ENCODE measurements at regions not wholly inside any gene's neighbourhood (a gene's known extent, or its start where the extent isn't known, plus 50 kb on each side); places are given as distances from the start of the nearest gene placed in this dataset.

DNA sequence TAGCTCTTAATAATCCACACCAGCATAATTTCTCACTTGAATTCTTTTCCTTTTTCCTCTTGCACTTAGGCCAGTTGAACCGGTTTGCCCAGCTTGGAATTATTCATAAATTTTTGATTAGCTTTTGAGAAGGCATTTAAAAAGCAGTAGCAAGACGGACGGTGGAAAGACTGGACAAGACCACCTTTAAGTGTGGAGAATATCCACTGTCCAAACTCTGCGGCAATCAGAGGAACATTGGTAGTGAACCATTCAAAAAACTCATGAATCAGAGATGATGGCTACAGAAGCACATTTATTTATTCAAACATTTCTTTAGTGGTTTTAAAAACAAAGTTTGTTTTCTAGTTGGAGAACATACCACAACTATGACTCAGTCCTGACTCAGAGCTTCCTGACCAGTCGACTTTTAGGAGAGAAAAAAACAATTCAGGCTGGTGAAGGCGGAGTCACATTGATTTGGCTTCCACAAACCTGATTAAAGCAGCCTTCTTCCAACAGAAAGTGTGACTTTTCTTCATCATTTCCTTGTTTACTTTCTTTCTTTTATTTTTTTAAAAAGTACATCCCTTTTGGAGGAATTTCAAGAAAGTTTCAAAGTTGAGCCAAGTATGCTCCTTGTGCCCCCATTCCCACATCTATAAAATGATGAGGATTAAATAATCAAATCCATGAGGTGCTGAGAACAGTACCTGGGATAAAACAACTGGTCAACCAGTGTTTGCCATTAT is 128.8 kb downstream of the ADSS2 start:
- Histone ChIP-seq H3K79me2 (ENCODE audit: insufficient read depth, low read length) (no peaks in the 10 kb centered on the region), H3K4me2 (ENCODE audit: insufficient read depth, low read length) (peak overlapping the region; percentile 69), H2AFZ (ENCODE audit: low read length) (no peak overlapping the region), H3K27me3 (ENCODE audit: insufficient read depth, low read length) (no peaks in the 10 kb centered on the region), H3K4me1 (ENCODE audit: insufficient read depth, low read length) (peaks cover 23% of the 10 kb centered on the region), H3K27ac (ENCODE audit: low read depth, low read length) (peak overlapping the region; percentile 70), H3K36me3 (ENCODE audit: insufficient read depth, low read length) (no peaks in the 10 kb centered on the region), H3K4me3 (ENCODE audit: insufficient read depth, low read length) (peak overlapping the region; percentile 21), H3K9me3 (ENCODE audit: low read depth, low read length) (no peaks in the 10 kb centered on the region), H4K20me1 (ENCODE audit: insufficient read depth, low read length) (no peaks in the 10 kb centered on the region)
- DNase-seq (ENCODE audit: insufficient read length, low spot score, missing footprints) = peak; percentile 84
- TF ChIP-seq, protein P1, sequence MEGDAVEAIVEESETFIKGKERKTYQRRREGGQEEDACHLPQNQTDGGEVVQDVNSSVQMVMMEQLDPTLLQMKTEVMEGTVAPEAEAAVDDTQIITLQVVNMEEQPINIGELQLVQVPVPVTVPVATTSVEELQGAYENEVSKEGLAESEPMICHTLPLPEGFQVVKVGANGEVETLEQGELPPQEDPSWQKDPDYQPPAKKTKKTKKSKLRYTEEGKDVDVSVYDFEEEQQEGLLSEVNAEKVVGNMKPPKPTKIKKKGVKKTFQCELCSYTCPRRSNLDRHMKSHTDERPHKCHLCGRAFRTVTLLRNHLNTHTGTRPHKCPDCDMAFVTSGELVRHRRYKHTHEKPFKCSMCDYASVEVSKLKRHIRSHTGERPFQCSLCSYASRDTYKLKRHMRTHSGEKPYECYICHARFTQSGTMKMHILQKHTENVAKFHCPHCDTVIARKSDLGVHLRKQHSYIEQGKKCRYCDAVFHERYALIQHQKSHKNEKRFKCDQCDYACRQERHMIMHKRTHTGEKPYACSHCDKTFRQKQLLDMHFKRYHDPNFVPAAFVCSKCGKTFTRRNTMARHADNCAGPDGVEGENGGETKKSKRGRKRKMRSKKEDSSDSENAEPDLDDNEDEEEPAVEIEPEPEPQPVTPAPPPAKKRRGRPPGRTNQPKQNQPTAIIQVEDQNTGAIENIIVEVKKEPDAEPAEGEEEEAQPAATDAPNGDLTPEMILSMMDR (IDR thresholded peaks at IDR 0.05; ENCODE audit: extremely low read depth, low read depth, low read length) = no peak

DNA sequence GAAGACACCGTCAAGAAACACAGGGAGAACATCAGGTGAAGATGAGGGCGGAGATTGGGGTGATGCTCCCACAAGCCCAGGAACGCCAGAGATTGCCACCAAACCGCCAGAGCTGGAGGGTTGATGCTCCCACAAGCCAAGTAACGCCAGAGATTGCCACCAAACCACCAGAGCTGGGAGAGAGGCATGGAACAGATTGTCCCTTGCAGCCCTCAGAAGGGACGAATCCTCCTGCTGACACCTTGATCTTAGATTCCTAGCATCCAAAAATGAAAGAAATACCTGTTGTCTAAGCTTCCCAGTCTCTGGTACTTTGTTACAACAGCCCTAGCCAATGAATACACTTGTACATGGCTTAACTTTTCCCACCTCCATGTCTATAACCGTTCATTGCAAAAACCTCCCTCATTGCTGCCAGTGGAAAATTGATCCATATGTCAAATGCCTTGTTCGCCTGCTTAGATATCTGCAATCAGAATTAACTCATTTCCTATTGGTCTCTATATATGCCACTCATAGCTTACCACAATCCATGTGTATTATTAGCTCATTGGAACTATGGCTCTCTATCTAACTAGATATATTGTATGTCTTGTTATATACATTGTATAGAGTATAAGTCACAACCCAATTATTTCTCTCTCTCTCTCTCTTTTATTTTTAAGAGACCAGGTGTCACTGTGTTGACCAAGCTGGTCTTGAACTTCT is 127.4 kb downstream of the ADSS2 start:
- H2AFZ ChIP-seq (ENCODE audit: low read length) = no peak overlapping the region
- H3K4me1 ChIP-seq (ENCODE audit: insufficient read depth, low read length) = peaks cover 23% of the 10 kb centered on the region
- H3K9me3 ChIP-seq (ENCODE audit: low read depth, low read length) = no peaks in the 10 kb centered on the region
- H4K20me1 ChIP-seq (ENCODE audit: insufficient read depth, low read length) = no peaks in the 10 kb centered on the region
- H3K27ac ChIP-seq (ENCODE audit: low read depth, low read length) = no peak overlapping the region
- H3K79me2 ChIP-seq (ENCODE audit: insufficient read depth, low read length) = no peaks in the 10 kb centered on the region
- no peak overlapping the region for H3K4me2 ChIP-seq (ENCODE audit: insufficient read depth, low read length)
- no peak for DNase-seq (ENCODE audit: insufficient read length, low spot score, missing footprints)
- TF ChIP-seq, protein P1 (IDR thresholded peaks at IDR 0.05; ENCODE audit: extremely low read depth, low read depth, low read length) = no peak
- H3K4me3 ChIP-seq (ENCODE audit: insufficient read depth, low read length) = no peak overlapping the region
- no peaks in the 10 kb centered on the region for H3K36me3 ChIP-seq (ENCODE audit: insufficient read depth, low read length)
- H3K27me3 ChIP-seq (ENCODE audit: insufficient read depth, low read length) = no peaks in the 10 kb centered on the region

DNA sequence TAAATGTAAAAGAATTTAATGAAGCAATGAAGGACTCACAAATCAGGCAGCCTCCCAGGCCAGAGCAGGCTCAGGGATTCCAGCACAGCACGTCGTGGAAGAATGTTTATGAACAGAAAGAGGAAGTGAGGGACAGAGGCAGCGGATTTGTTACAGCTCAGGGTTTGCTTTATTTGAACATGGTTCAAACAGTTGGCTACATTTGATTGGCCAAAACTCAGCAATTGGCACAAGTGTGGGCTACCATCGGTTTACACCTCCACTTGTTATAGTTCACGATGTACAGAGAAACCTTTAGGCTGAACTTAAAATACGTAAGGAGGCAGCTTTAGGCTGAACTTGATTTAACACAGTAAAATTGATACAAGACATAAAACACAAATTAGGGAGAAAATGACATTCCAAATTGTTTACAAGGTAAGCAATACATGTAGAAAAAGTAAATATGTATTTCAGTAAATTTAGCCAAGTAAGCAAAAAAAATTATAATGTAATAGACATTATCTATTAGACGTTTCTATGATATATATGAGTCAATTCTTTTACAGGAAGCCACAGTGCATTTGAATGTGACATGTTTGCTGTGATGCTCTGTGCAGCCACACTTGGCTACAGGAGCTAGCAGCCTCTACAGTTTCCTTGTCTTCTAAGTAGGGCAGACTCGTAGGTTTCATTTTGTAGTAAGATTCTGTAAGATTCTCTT is 126.5 kb downstream of the ADSS2 start:
- Histone ChIP-seq H4K20me1 (ENCODE audit: insufficient read depth, low read length) (no peaks in the 10 kb centered on the region), H3K4me3 (ENCODE audit: insufficient read depth, low read length) (no peak overlapping the region), H3K4me2 (ENCODE audit: insufficient read depth, low read length) (no peak overlapping the region), H3K27me3 (ENCODE audit: insufficient read depth, low read length) (no peaks in the 10 kb centered on the region), H3K79me2 (ENCODE audit: insufficient read depth, low read length) (no peaks in the 10 kb centered on the region), H3K4me1 (ENCODE audit: insufficient read depth, low read length) (peaks cover 14% of the 10 kb centered on the region), H3K9me3 (ENCODE audit: low read depth, low read length) (no peaks in the 10 kb centered on the region), H3K27ac (ENCODE audit: low read depth, low read length) (no peak overlapping the region), H2AFZ (ENCODE audit: low read length) (peak overlapping the region; percentile 17), H3K36me3 (ENCODE audit: insufficient read depth, low read length) (no peaks in the 10 kb centered on the region)
- DNase-seq (ENCODE audit: insufficient read length, low spot score, missing footprints) = no peak
- TF ChIP-seq, protein P1 (IDR thresholded peaks at IDR 0.05; ENCODE audit: extremely low read depth, low read depth, low read length) = no peak

DNA sequence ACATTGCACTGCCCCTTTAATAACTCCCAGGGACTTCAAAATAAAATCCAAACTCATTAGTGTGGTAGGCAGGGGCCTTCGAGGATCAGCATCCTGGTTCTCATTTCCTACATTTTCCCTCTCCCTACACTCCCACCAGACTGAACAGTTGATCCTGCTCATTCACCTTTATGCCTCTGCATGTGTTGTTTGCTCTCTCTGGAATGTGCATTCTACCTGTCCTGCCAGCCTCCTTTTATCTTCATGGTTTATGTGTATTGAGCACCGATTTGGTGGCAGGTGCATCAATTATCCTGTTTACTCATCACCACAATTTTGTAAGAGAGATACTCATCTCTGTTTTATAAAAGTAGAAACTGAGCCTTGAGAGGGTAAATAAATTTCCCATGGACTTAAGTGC is 125.0 kb downstream of the ADSS2 start:
- Histone ChIP-seq H4K20me1 (ENCODE audit: insufficient read depth, low read length) (no peaks in the 10 kb centered on the region), H3K4me3 (ENCODE audit: insufficient read depth, low read length) (no peak overlapping the region), H3K4me1 (ENCODE audit: insufficient read depth, low read length) (peaks cover 13% of the 10 kb centered on the region), H3K4me2 (ENCODE audit: insufficient read depth, low read length) (no peak overlapping the region), H3K36me3 (ENCODE audit: insufficient read depth, low read length) (no peaks in the 10 kb centered on the region), H2AFZ (ENCODE audit: low read length) (no peak overlapping the region), H3K27ac (ENCODE audit: low read depth, low read length) (no peak overlapping the region), H3K27me3 (ENCODE audit: insufficient read depth, low read length) (no peaks in the 10 kb centered on the region), H3K79me2 (ENCODE audit: insufficient read depth, low read length) (no peaks in the 10 kb centered on the region), H3K9me3 (ENCODE audit: low read depth, low read length) (no peaks in the 10 kb centered on the region)
- TF ChIP-seq, protein P1 (IDR thresholded peaks at IDR 0.05; ENCODE audit: extremely low read depth, low read depth, low read length) = no peak
- DNase-seq (ENCODE audit: insufficient read length, low spot score, missing footprints) = no peak

Data from osteoblast (primary cell).